ENCODE measurements at regions not wholly inside any gene's neighbourhood (a gene's known extent, or its start where the extent isn't known, plus 50 kb on each side); places are given as distances from the start of the nearest gene placed in this dataset.

- TF ChIP-seq EZH2 (IDR thresholded peaks at IDR 0.05; ENCODE audit: borderline replicate concordance, low read depth, low read length) (no peak), CTCF (IDR thresholded peaks at IDR 0.05 in 2 of 3, conservative IDR thresholded peaks at IDR 0.05 in 1 of 3; ENCODE audit: insufficient read depth in 2 of 3, low read depth in 1 of 3, low read length in 3 of 3) (no peak), RNF219 (CRISPR knock-in tag; IDR thresholded peaks at IDR 0.05) (no peak), HNRNPK (IDR thresholded peaks at IDR 0.05; ENCODE audit: low read depth, low read length, poor library complexity, severe bottlenecking) (no peak), CEBPB (tag; IDR thresholded peaks at IDR 0.05) (no peak), REST (IDR thresholded peaks at IDR 0.05; ENCODE audit: borderline replicate concordance) (no peak), REST (CRISPR knock-in tag; IDR thresholded peaks at IDR 0.05; ENCODE audit: low read depth) (no peak), EGR1 (conservative IDR thresholded peaks at IDR 0.05) (no peak), ZNF280A (IDR thresholded peaks at IDR 0.05; ENCODE audit: low read depth, partially characterized antibody) (no peak), NFYB (IDR thresholded peaks at IDR 0.05; ENCODE audit: extremely low read depth, insufficient read length) (no peak), RAD21 (CRISPR knock-in tag; conservative IDR thresholded peaks at IDR 0.05 in 1 of 2, IDR thresholded peaks at IDR 0.05 in 1 of 2) (no peak), POLR2B (IDR thresholded peaks at IDR 0.05; ENCODE audit: low read depth, partially characterized antibody) (no peak), TAF1 (IDR thresholded peaks at IDR 0.05; ENCODE audit: control insufficient read depth, extremely low read depth, insufficient read depth, low read length, severe bottlenecking) (no peak), ZNF133 (CRISPR knock-in tag; IDR thresholded peaks at IDR 0.05) (no peak), CREB1 (IDR thresholded peaks at IDR 0.05) (no peak), CREB1 (CRISPR knock-in tag; IDR thresholded peaks at IDR 0.05) (no peak)
These were observed 81.6 kb downstream of the SHANK2 start for GRCh38 chr11:71170624-71171423.
